PC-9 (cell line): ENCODE measurements at regions not wholly inside any gene's neighbourhood (a gene's known extent, or its start where the extent isn't known, plus 50 kb on each side); places are given as distances from the start of the nearest gene placed in this dataset.

ENCODE experiments used
- BruUV-seq: library from RNA; stranded (reverse); fragments of 400-500 nt; replicated peaks from 2 replicates; lab custom pipeline; 2021; lab: Mats Ljungman, UMichigan
- CTCF ChIA-PET: fragments of 300-600 bp; sonication (Branson Sonifier 250); formaldehyde crosslinking; loops from one replicate; lab custom pipeline; 2022; ENCODE audit warnings: antibody characterized with exemption; lab: Charles Lee
- POLR2A ChIA-PET: fragments of 300-600 bp; sonication (Branson Sonifier 250); formaldehyde crosslinking; loops from one replicate; lab custom pipeline; 2022; ENCODE audit warnings: antibody characterized with exemption; ENCODE audit not compliant: unreplicated experiment; lab: Charles Lee
- DNase-seq, 2 experiments: peaks; one replicate each; pipeline versions ENCODE4 v3.0.0 to v3.0.0-alpha.2; 2015 to 2022; ENCODE audit warnings: mixed read lengths in 1 of 2
- H2AFZ ChIP-seq: fragments of 200-600 bp; sonication (generic); 2 replicates; pipeline ENCODE4 v1.8.1; 2017; ENCODE audit warnings: antibody characterized with exemption
- H3F3A ChIP-seq: fragments of 200-600 bp; sonication (generic); 2 replicates; pipeline ENCODE4 v1.8.1; 2017; ENCODE audit warnings: antibody characterized with exemption, mild to moderate bottlenecking, low read depth; ENCODE audit not compliant: insufficient read depth
- H3K27ac ChIP-seq: fragments of 200-600 bp; sonication (generic); 2 replicates; pipeline ENCODE4 v1.6.1; 2016; ENCODE audit warnings: mixed run types
- H3K27me3 ChIP-seq: fragments of 200-600 bp; sonication (generic); 2 replicates; pipeline ENCODE4 v1.6.1; 2016; ENCODE audit warnings: low read depth, mixed run types; ENCODE audit not compliant: insufficient read depth
- H3K36me3 ChIP-seq: fragments of 200-600 bp; sonication (generic); 2 replicates; pipeline ENCODE4 v1.6.1; 2016; ENCODE audit warnings: low read depth, mixed run types
- H3K4me1 ChIP-seq: fragments of 200-600 bp; sonication (generic); replicated peaks from 2 replicates; pipeline ENCODE4 v1.6.1; 2016; ENCODE audit warnings: mixed run types; ENCODE audit not compliant: insufficient read depth
- H3K4me2 ChIP-seq: fragments of 200-600 bp; sonication (generic); 2 replicates; pipeline ENCODE4 v1.6.1; 2017; ENCODE audit warnings: mixed run types
- H3K4me3 ChIP-seq: fragments of 200-600 bp; sonication (generic); 2 replicates; pipeline ENCODE4 v1.6.1; 2016; ENCODE audit warnings: mixed run types
- H3K79me2 ChIP-seq: fragments of 200-600 bp; sonication (generic); 2 replicates; pipeline ENCODE4 v1.6.1; 2017; ENCODE audit warnings: low read depth, mixed run types
- H3K9me2 ChIP-seq: fragments of 200-600 bp; sonication (generic); 2 replicates; pipeline ENCODE4 v1.8.1; 2017; ENCODE audit warnings: mild to moderate bottlenecking; ENCODE audit not compliant: insufficient read depth
- H3K9me3 ChIP-seq: fragments of 200-600 bp; sonication (generic); 2 replicates; pipeline ENCODE4 v1.8.1; 2016; ENCODE audit warnings: low read depth; ENCODE audit not compliant: insufficient read depth
- H4K20me1 ChIP-seq: fragments of 200-600 bp; sonication (generic); 2 replicates; pipeline ENCODE4 v1.8.1; 2017; ENCODE audit not compliant: insufficient read depth
- EZH2 ChIP-seq: fragments of 200-600 bp; sonication (generic); IDR thresholded peaks from 2 replicates; pipeline ENCODE4 v1.8.0; 2017; ENCODE audit warnings: antibody characterized with exemption, low read depth
- intact Hi-C: fragments of 100-400 bp; cut with micrococcal nuclease; formaldehyde crosslinking; loops from one replicate; pipeline ENCODE4 v1.10.0; 2022; ENCODE audit not compliant: unreplicated experiment
- TF ChIP-seq, protein P1 (sequence below): fragments of 200-600 bp; sonication (generic); conservative IDR thresholded peaks from 2 replicates; pipeline ENCODE4 v1.6.1; 2017; ENCODE audit warnings: mixed run types, antibody characterized with exemption, mild to moderate bottlenecking, moderate library complexity

- Histone ChIP-seq H3K4me3 (no peak overlapping the region), H3K9me3 (no peaks in the 10 kb centered on the region), H3K36me3 (peaks cover 19% of the 10 kb centered on the region), H3K9me2 (no peaks in the 10 kb centered on the region), H3K4me2 (no peak overlapping the region), H3F3A (peaks cover 72% of the 10 kb centered on the region), H3K79me2 (peaks cover 77% of the 10 kb centered on the region), H2AFZ (no peak overlapping the region), H3K27me3 (no peaks in the 10 kb centered on the region), H3K27ac (no peak overlapping the region), H3K4me1 (peaks cover 29% of the 10 kb centered on the region), H4K20me1 (peaks cover 48% of the 10 kb centered on the region)
- TF ChIP-seq, protein P1, sequence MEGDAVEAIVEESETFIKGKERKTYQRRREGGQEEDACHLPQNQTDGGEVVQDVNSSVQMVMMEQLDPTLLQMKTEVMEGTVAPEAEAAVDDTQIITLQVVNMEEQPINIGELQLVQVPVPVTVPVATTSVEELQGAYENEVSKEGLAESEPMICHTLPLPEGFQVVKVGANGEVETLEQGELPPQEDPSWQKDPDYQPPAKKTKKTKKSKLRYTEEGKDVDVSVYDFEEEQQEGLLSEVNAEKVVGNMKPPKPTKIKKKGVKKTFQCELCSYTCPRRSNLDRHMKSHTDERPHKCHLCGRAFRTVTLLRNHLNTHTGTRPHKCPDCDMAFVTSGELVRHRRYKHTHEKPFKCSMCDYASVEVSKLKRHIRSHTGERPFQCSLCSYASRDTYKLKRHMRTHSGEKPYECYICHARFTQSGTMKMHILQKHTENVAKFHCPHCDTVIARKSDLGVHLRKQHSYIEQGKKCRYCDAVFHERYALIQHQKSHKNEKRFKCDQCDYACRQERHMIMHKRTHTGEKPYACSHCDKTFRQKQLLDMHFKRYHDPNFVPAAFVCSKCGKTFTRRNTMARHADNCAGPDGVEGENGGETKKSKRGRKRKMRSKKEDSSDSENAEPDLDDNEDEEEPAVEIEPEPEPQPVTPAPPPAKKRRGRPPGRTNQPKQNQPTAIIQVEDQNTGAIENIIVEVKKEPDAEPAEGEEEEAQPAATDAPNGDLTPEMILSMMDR, result no peak
- TF ChIP-seq EZH2, result no peak
- CTCF ChIA-PET, result no interaction called here
- DNase-seq, result no peak
- no TSS peak for BruUV-seq
- intact Hi-C loops, result no loop called here
- POLR2A ChIA-PET, result no interaction called here
Measured at GRCh38 chr7:130986261-130986690, 252.3 kb upstream of the KLF14 start.

DNA sequence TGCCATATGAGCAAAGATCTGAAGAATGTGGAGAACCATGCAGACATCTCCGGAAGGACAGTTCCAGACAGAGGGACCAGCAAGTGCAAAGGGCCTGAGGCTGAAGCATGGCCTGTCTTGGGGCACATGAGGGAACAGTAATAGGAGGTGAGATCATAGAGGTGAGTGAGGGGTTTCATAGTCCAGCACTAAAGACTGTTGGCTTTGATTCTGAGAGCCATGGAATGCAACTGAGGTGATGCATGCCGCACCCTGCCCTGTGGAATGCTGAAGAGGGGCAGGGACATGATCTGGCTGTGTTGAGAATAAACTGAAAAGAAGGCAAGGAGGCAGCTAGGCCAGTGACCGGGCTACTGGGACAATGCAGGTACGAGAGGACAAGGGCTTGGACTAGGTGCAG lies 253.1 kb upstream of the KLF14 start:
- H3K9me2 ChIP-seq, result no peaks in the 10 kb centered on the region
- ChIA-PET CTCF (no interaction called here), POLR2A (interaction anchor here (0.6 kb wide), 1 partner anchor 535 kb away, joined by 6 read pairs; no protein-coding TSS in a partner anchor)
- H3K9me3 ChIP-seq, result no peaks in the 10 kb centered on the region
- H2AFZ ChIP-seq, result no peak overlapping the region
- intact Hi-C loops, result no loop called here
- peaks cover 16% of the 10 kb centered on the region for H3K36me3 ChIP-seq
- no TSS peak for BruUV-seq
- H3K27ac ChIP-seq, result no peak overlapping the region
- DNase-seq, result peak; percentile 51 to 62
- peaks cover 53% of the 10 kb centered on the region for H4K20me1 ChIP-seq
- no peak overlapping the region for H3K4me3 ChIP-seq
- peaks cover 74% of the 10 kb centered on the region for H3F3A ChIP-seq
- H3K4me1 ChIP-seq, result peaks cover 26% of the 10 kb centered on the region
- peaks cover 78% of the 10 kb centered on the region for H3K79me2 ChIP-seq
- H3K27me3 ChIP-seq, result no peaks in the 10 kb centered on the region
- TF ChIP-seq EZH2, result no peak
- TF ChIP-seq, protein P1, result no peak
- no peak overlapping the region for H3K4me2 ChIP-seq

GRCh38 chr7:130988443-130988842 lies 254.4 kb upstream of the KLF14 start:
- Histone ChIP-seq H2AFZ (no peak overlapping the region), H3F3A (peaks cover 72% of the 10 kb centered on the region), H3K9me3 (no peaks in the 10 kb centered on the region), H3K27ac (no peak overlapping the region), H3K4me2 (no peak overlapping the region), H3K4me3 (no peak overlapping the region), H3K27me3 (no peaks in the 10 kb centered on the region), H3K4me1 (peaks cover 26% of the 10 kb centered on the region), H3K36me3 (peaks cover 22% of the 10 kb centered on the region), H4K20me1 (peaks cover 58% of the 10 kb centered on the region), H3K79me2 (peaks cover 92% of the 10 kb centered on the region), H3K9me2 (no peaks in the 10 kb centered on the region)
- CTCF ChIA-PET, result interaction anchor here (0.7 kb wide), 1 partner anchor 23 kb away, joined by 7 read pairs; no protein-coding TSS in a partner anchor
- intact Hi-C loops, result no loop called here
- no peak for DNase-seq
- POLR2A ChIA-PET, result interaction anchor here (0.6 to 0.7 kb wide), 2 partner anchors 11 to 23 kb away, joined by 4 to 9 read pairs; no protein-coding TSS in a partner anchor
- BruUV-seq, result no TSS peak
- TF ChIP-seq, protein P1, result no peak
- TF ChIP-seq EZH2, result no peak
